ENCODE measurements at regions not wholly inside any gene's neighbourhood (a gene's known extent, or its start where the extent isn't known, plus 50 kb on each side); places are given as distances from the start of the nearest gene placed in this dataset.

DNA sequence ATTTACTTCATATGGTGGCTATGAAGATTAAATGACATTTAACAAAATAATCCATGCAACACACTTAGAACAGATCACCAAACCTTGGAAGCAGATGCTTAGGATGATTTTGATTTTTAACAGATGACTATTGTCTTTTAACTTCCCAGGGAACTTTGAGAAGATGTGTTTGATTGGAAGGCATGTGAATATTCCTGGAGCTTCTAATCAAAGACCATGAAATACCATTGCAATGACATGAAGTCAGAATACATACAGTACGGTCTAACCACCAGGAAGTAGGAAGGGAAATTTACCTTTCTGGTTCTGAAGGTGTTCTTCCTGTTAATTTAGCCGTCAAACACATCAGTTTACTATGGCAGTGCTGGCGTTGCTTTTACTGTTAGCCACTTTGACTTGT, 414.9 kb downstream of the TMEM114 start:
- no peak overlapping the region for H3K23ac ChIP-seq (ENCODE audit: insufficient read length)

More for the DNA sequence above, 414.9 kb downstream of the TMEM114 start:
- FAIRE-seq (no peak), DNase-seq (ENCODE audit: low read depth in 1 of 2, low spot score in 2 of 2) (no peak)
- Histone ChIP-seq H3K4me3 (ENCODE audit: extremely low read depth in 1 of 4, insufficient read depth in 2 of 4, low read depth in 3 of 4, low read length in 4 of 4) (no peak overlapping the region), H2AK5ac (ENCODE audit: low read depth, low read length) (no peak overlapping the region), H3K18ac (ENCODE audit: extremely low read depth, low read length) (no peak overlapping the region), H3K4ac (replicated peaks; ENCODE audit: insufficient read length, low read depth, low read length) (no peak overlapping the region), H4K20me1 (replicated peaks in 1 of 2; ENCODE audit: control insufficient read depth in 1 of 2, insufficient read depth in 2 of 2, low read length in 2 of 2) (no peaks in the 10 kb centered on the region), H2BK20ac (ENCODE audit: low read length) (no peak overlapping the region), H3K23me2 (ENCODE audit: low read depth, low read length) (no peaks in the 10 kb centered on the region), H3K79me2 (ENCODE audit: control insufficient read depth in 1 of 2, insufficient read depth in 2 of 2, low read length in 2 of 2) (no peaks in the 10 kb centered on the region), H2AFZ (ENCODE audit: low read length) (no peak overlapping the region), H3K79me1 (ENCODE audit: low read depth, low read length) (no peaks in the 10 kb centered on the region), H4K91ac (replicated peaks; ENCODE audit: insufficient read length, low read length) (no peak overlapping the region), H3K9ac (replicated peaks in 1 of 4; ENCODE audit: extremely low read depth in 1 of 4, low read depth in 3 of 4, low read length in 3 of 4) (no peak overlapping the region), H3K27ac (ENCODE audit: low read depth, low read length) (no peak overlapping the region), H3K4me2 (ENCODE audit: insufficient read depth in 1 of 2, low read depth in 2 of 2, low read length in 2 of 2) (no peak overlapping the region), H4K5ac (ENCODE audit: insufficient read length, low read depth, low read length) (no peak overlapping the region), H4K8ac (ENCODE audit: extremely low read depth, insufficient read depth, low read length) (no peak overlapping the region), H3K27me3 (replicated peaks in 1 of 4; ENCODE audit: control insufficient read depth in 3 of 4, extremely low read depth in 1 of 4, insufficient read depth in 3 of 4, low read length in 3 of 4) (no peaks in the 10 kb centered on the region), H2BK120ac (replicated peaks; ENCODE audit: low read depth, low read length) (no peak overlapping the region), H3K56ac (replicated peaks; ENCODE audit: insufficient read length, low read depth, low read length) (no peak overlapping the region), H3K14ac (ENCODE audit: insufficient read length) (no peak overlapping the region), H3K9me3 (ENCODE audit: insufficient read depth in 2 of 2, low read depth in 1 of 2, low read length in 1 of 2) (no peaks in the 10 kb centered on the region), H3K4me1 (replicated peaks in 1 of 4; ENCODE audit: control insufficient read depth in 3 of 4, insufficient read depth in 4 of 4, low read length in 3 of 4) (0 out of 7 replicates have a peak, but pooled peaks cover 0 to 2% (median 0%) of the 10 kb centered on the region in 4 experiments), H3K36me3 (ENCODE audit: control insufficient read depth in 2 of 4, insufficient read depth in 4 of 4, low read length in 3 of 4) (no peaks in the 10 kb centered on the region), H2BK12ac (ENCODE audit: low read depth, low read length) (no peak overlapping the region), H2BK15ac (ENCODE audit: low read length) (no peak overlapping the region), H2BK5ac (ENCODE audit: low read depth, low read length) (no peak overlapping the region)
- TF ChIP-seq EP300 (IDR thresholded peaks at IDR 0.05; ENCODE audit: borderline replicate concordance in 1 of 2, low read depth in 2 of 2, low read length in 2 of 2) = no peak
- no peak for TF ChIP-seq CTBP2 (IDR thresholded peaks at IDR 0.05; ENCODE audit: borderline replicate concordance, insufficient read depth, insufficient read length, low read length)
- TF ChIP-seq YY1 (IDR thresholded peaks at IDR 0.05; ENCODE audit: low read depth, low read length) = no peak
- 95% methylated on average over 3 of the region's 3 CpGs; no CpG with 5 or more reads in 1 of the 2 experiments for WGBS, 2 experiments (ENCODE audit: extremely low coverage in 1 of 2, insufficient coverage in 1 of 2, insufficient read length in 1 of 2, insufficient replicate concordance in 2 of 2, low coverage in 1 of 2, low lambda C conversion rate in 2 of 2, missing lambda C conversion rate in 1 of 2)
- ChIA-PET POLR2A (ENCODE audit: partially characterized antibody) (no interaction called here), CTCF (ENCODE audit: partially characterized antibody) (interaction anchor here (1.3 kb wide), 1 partner anchor 235 kb away, joined by 3 read pairs; no protein-coding TSS in a partner anchor)
